Endothelial cell of umbilical vein (primary cell): ENCODE measurements at regions not wholly inside any gene's neighbourhood (a gene's known extent, or its start where the extent isn't known, plus 50 kb on each side); places are given as distances from the start of the nearest gene placed in this dataset.

Source experiments
- BruUV-seq: library from RNA; stranded (reverse); fragments of 400-500 nt; replicated peaks from 2 replicates; lab custom pipeline; 2021; lab: Mats Ljungman, UMichigan
- CTCF ChIA-PET: fragments of 300-600, 350-600 bp; sonication (Branson Sonifier 250); formaldehyde crosslinking; loops from one replicate; lab custom pipeline; 2021; ENCODE audit warnings: antibody characterized with exemption, inconsistent platforms; lab: Charles Lee
- POLR2A ChIA-PET: fragments of 300-600, 350-600 bp; sonication (Branson Sonifier 250); formaldehyde crosslinking; loops from one replicate; lab custom pipeline; 2021; ENCODE audit warnings: antibody characterized with exemption, inconsistent platforms; lab: Charles Lee
- DNase-seq: peaks from one replicate; pipeline ENCODE4 v3.0.0-alpha.2; 2011; ENCODE audit warnings: low read depth, low spot score
- FAIRE-seq: peaks from 2 replicates; lab custom pipeline; 2011; peaks lifted over from hg19 to GRCh38; lab: Jason Lieb, UNC
- H2AFZ ChIP-seq: 2 replicates; pipeline ENCODE4 v1.6.0; 2012; ENCODE audit warnings: low read depth, low read length, control low read depth, inconsistent platforms
- H3K27ac ChIP-seq: 2 replicates; pipeline ENCODE4 v1.5.1; 2011; ENCODE audit warnings: low read depth, mild to moderate bottlenecking, control low read depth, low read length, moderate library complexity; ENCODE audit not compliant: insufficient read depth
- H3K27me3 ChIP-seq, 2 experiments: 2 replicates each; pipeline versions ENCODE4 v1.6.0 to v1.6.1; 2011; ENCODE audit warnings: low read length in 2 of 2, mixed read lengths in 1 of 2; ENCODE audit not compliant: control insufficient read depth in 2 of 2, insufficient read depth in 2 of 2
- H3K36me3 ChIP-seq, 2 experiments: 2 replicates in 1 of 2; 3 replicates in 1 of 2; pipeline ENCODE4 v1.5.1; 2011; ENCODE audit warnings: low read length in 2 of 2, mild to moderate bottlenecking in 1 of 2, moderate library complexity in 1 of 2; ENCODE audit not compliant: control insufficient read depth in 2 of 2, insufficient read depth in 2 of 2; ENCODE audit errors: extremely low read depth in 1 of 2
- H3K4me1 ChIP-seq: 3 replicates; pipeline ENCODE4 v1.5.1; 2011; ENCODE audit warnings: mild to moderate bottlenecking, low read length; ENCODE audit not compliant: control insufficient read depth, insufficient read depth; ENCODE audit errors: extremely low read depth
- H3K4me2 ChIP-seq: 2 replicates; pipeline ENCODE4 v1.6.1; 2011; ENCODE audit warnings: low read length, control low read depth, mixed read lengths; ENCODE audit not compliant: insufficient read depth
- H3K4me3 ChIP-seq, 3 experiments: fragments of 200-600 bp in 1 of 3; sonication (generic), shearing (Covaris generic) in 1 of 3; replicated peaks in 1 of 3; 2 replicates each; pipeline ENCODE4 v1.5.1; 2011 to 2016; ENCODE audit warnings: control low read depth in 3 of 3, low read length in 3 of 3, mild to moderate bottlenecking in 2 of 3, inconsistent platforms in 1 of 3, low read depth in 1 of 3, moderate library complexity in 1 of 3; ENCODE audit not compliant: insufficient read depth in 1 of 3
- H3K79me2 ChIP-seq: 2 replicates; pipeline ENCODE4 v1.6.0; 2012; ENCODE audit warnings: low read length, inconsistent platforms; ENCODE audit not compliant: control insufficient read depth, insufficient read depth
- H3K9ac ChIP-seq: replicated peaks from 2 replicates; pipeline ENCODE3; 2011; ENCODE audit warnings: low read length, control low read depth; ENCODE audit not compliant: insufficient read depth; ENCODE audit errors: extremely low read depth
- H3K9me1 ChIP-seq: replicated peaks from 3 replicates; pipeline ENCODE4 v1.6.0; 2011; ENCODE audit warnings: mild to moderate bottlenecking, low read length; ENCODE audit not compliant: control insufficient read depth, insufficient read depth; ENCODE audit errors: extremely low read depth
- H3K9me3 ChIP-seq: replicated peaks from 2 replicates; pipeline ENCODE4 v1.5.1; 2012; ENCODE audit warnings: low read length, inconsistent platforms; ENCODE audit not compliant: control insufficient read depth, insufficient read depth
- H4K20me1 ChIP-seq: replicated peaks from 2 replicates; pipeline ENCODE3; 2011; ENCODE audit warnings: mild to moderate bottlenecking, low read length; ENCODE audit not compliant: control insufficient read depth, insufficient read depth; ENCODE audit errors: extremely low read depth
- EZH2 ChIP-seq: IDR thresholded peaks from 2 replicates; pipeline ENCODE4 v1.6.1; 2012; ENCODE audit warnings: borderline replicate concordance, low read depth, mild to moderate bottlenecking, moderate library complexity, low read length, inconsistent platforms; ENCODE audit not compliant: severe bottlenecking
- FOS ChIP-seq: IDR thresholded peaks from 2 replicates; pipeline ENCODE4 v1.6.1; 2011; ENCODE audit warnings: mild to moderate bottlenecking, low read length, moderate library complexity, borderline replicate concordance; ENCODE audit not compliant: insufficient read depth
- GATA2 ChIP-seq: IDR thresholded peaks from 2 replicates; pipeline ENCODE4 v1.7.0; 2011; ENCODE audit warnings: low read depth, mild to moderate bottlenecking, moderate library complexity, mixed read lengths, low read length; ENCODE audit not compliant: insufficient read length, insufficient read depth
- JUN ChIP-seq: IDR thresholded peaks from 2 replicates; pipeline ENCODE4 v1.6.1; 2011; ENCODE audit warnings: borderline replicate concordance, low read depth; ENCODE audit not compliant: insufficient read length, insufficient read depth
- MYC ChIP-seq: IDR thresholded peaks from one replicate; pipeline ENCODE4 v1.6.1; 2011; ENCODE audit warnings: mild to moderate bottlenecking, low read depth, low read length
- POLR2A ChIP-seq: IDR thresholded peaks from 2 replicates; pipeline ENCODE4 v1.6.1; 2012; ENCODE audit warnings: low read depth, mild to moderate bottlenecking, control low read depth, low read length
- POLR2AphosphoS5 ChIP-seq: IDR thresholded peaks from 2 replicates; pipeline ENCODE4 v1.6.1; 2012; ENCODE audit warnings: low read depth, mild to moderate bottlenecking, control low read depth, low read length, moderate library complexity; ENCODE audit not compliant: insufficient read depth
- dilution Hi-C: fragments of 300-500 bp; cut with MboI; formaldehyde crosslinking; loops from one replicate; pipeline ENCODE4 v1.15.0; 2019; ENCODE audit warnings: low sequenced_read_pairs; ENCODE audit not compliant: extremely low pct_ligation_motif_present
- intact Hi-C: fragments of 100-400 bp; cut with micrococcal nuclease; formaldehyde crosslinking; loops from one replicate; pipeline ENCODE4 v1.10.0; 2022
- TF ChIP-seq, protein P1 (sequence below): IDR thresholded peaks from 2 replicates; pipeline ENCODE4 v1.6.1; 2011; ENCODE audit not compliant: insufficient read depth, insufficient read length
- TF ChIP-seq, protein P2 (sequence below), 2 donors: IDR thresholded peaks; 1 replicate in 1 of 2; 2 replicates in 1 of 2; pipeline ENCODE4 v1.5.1; 2011; ENCODE audit warnings: low read length in 2 of 2, mild to moderate bottlenecking in 2 of 2, moderate library complexity in 2 of 2, control low read depth in 1 of 2, inconsistent platforms in 1 of 2, low read depth in 1 of 2; ENCODE audit not compliant: insufficient read depth in 1 of 2; ENCODE audit errors: extremely low read depth in 1 of 2

DNA sequence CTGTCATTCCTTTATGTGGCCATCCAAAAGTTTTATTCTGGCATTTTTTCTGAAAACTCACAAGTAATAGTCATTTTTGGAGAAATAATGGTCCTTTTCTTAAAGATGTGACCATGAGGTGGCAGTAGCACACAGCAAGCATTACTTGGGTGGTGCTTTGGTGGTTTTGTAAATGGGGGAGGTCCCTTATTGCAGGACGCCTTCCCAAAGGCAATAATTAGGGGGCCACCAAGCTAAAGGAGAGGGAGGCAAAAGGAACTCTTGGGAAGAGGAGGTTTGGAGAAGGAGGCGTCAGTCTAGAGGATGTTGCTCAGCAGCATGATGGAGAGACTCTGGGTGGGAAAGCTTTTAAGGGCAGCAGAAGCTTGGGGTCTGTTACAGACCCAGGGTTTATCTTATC lies 422.6 kb upstream of the MMS22L start:
- no peak overlapping the region for H2AFZ ChIP-seq
- TF ChIP-seq, protein P1, sequence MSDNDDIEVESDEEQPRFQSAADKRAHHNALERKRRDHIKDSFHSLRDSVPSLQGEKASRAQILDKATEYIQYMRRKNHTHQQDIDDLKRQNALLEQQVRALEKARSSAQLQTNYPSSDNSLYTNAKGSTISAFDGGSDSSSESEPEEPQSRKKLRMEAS = no peak
- TF ChIP-seq GATA2 (no peak), EZH2 (no peak), FOS (no peak)
- H3K4me1 ChIP-seq = no peaks in the 10 kb centered on the region
- no peak overlapping the region for H3K4me2 ChIP-seq
- DNase-seq (no peak), FAIRE-seq (no peak)
- H3K9me3 ChIP-seq = no peaks in the 10 kb centered on the region
- no peaks in the 10 kb centered on the region for H3K9me1 ChIP-seq
- no peaks in the 10 kb centered on the region for H3K36me3 ChIP-seq
- ChIA-PET POLR2A (no interaction called here), CTCF (no interaction called here)
- intact Hi-C loops (loop anchor here (5.0 to 10.0 kb wide), 2 partner anchors 1139 to 1412 kb away; no protein-coding TSS in a partner anchor), dilution Hi-C loops (no loop called here)
- no peak overlapping the region for H3K9ac ChIP-seq
- H3K4me3 ChIP-seq = no peak overlapping the region
- H3K79me2 ChIP-seq = no peaks in the 10 kb centered on the region
- H3K27ac ChIP-seq = no peak overlapping the region
- H4K20me1 ChIP-seq = no peaks in the 10 kb centered on the region
- BruUV-seq = no TSS peak
- no peaks in the 10 kb centered on the region for H3K27me3 ChIP-seq

DNA sequence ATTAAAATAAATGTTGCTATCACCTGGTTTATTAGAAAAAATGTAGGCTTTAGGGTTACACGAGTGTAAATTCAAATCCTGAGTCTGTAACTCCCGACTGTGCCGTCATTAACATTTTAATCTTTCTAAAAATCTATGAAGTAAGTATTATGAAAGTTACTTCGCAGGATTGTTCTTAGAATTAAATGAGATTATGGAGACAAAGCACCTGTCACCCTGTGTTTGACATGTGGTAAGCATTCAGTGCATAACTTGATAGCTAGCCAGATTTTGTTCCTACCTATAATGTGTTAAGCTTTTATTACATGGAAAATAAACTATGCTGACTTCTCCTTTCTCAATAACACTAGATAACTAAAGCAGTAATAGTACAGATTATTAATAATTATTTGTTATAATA lies 429.7 kb upstream of the MMS22L start:
- CTCF ChIA-PET = no interaction called here
- no peak for DNase-seq

More for the DNA sequence above, 429.7 kb upstream of the MMS22L start:
- Histone ChIP-seq H3K9ac (no peak overlapping the region), H3K27me3 (no peaks in the 10 kb centered on the region), H4K20me1 (no peaks in the 10 kb centered on the region), H3K4me2 (no peak overlapping the region), H3K79me2 (no peaks in the 10 kb centered on the region), H2AFZ (no peak overlapping the region), H3K4me1 (no peaks in the 10 kb centered on the region), H3K9me3 (no peaks in the 10 kb centered on the region), H3K36me3 (no peaks in the 10 kb centered on the region), H3K4me3 (no peak overlapping the region), H3K27ac (no peak overlapping the region), H3K9me1 (no peaks in the 10 kb centered on the region)
- no TSS peak for BruUV-seq
- intact Hi-C loops = no loop called here
- POLR2A ChIA-PET = no interaction called here
- TF ChIP-seq POLR2A = no peak
- TF ChIP-seq FOS = no peak
- TF ChIP-seq, protein P1 = no peak
- no peak for TF ChIP-seq JUN
- TF ChIP-seq, protein P2, sequence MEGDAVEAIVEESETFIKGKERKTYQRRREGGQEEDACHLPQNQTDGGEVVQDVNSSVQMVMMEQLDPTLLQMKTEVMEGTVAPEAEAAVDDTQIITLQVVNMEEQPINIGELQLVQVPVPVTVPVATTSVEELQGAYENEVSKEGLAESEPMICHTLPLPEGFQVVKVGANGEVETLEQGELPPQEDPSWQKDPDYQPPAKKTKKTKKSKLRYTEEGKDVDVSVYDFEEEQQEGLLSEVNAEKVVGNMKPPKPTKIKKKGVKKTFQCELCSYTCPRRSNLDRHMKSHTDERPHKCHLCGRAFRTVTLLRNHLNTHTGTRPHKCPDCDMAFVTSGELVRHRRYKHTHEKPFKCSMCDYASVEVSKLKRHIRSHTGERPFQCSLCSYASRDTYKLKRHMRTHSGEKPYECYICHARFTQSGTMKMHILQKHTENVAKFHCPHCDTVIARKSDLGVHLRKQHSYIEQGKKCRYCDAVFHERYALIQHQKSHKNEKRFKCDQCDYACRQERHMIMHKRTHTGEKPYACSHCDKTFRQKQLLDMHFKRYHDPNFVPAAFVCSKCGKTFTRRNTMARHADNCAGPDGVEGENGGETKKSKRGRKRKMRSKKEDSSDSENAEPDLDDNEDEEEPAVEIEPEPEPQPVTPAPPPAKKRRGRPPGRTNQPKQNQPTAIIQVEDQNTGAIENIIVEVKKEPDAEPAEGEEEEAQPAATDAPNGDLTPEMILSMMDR (IDR thresholded peaks at IDR 0.05; ENCODE audit: extremely low read depth in 1 of 2, insufficient read depth in 1 of 2, low read depth in 1 of 2, low read length in 2 of 2) = no peak
- no peak for TF ChIP-seq POLR2AphosphoS5
- TF ChIP-seq MYC = no peak
- TF ChIP-seq GATA2 = no peak
- dilution Hi-C loops = no loop called here
- no peak for FAIRE-seq
